Natural killer cell (primary cell): ENCODE measurements at regions not wholly inside any gene's neighbourhood (a gene's known extent, or its start where the extent isn't known, plus 50 kb on each side); places are given as distances from the start of the nearest gene placed in this dataset.

Experiments used
- ATAC-seq, 3 donors: fragments of 150-1000 bp in 2 of 3; fragments of 200-7000 bp in 1 of 3; cut with Tn5 transposase; 1 replicate in 1 of 3; 2 replicates in 2 of 3; pipeline ENCODE4 v1.10.0; 2021; ENCODE audit warnings: mild to moderate bottlenecking in 2 of 3, moderate library complexity in 2 of 3
- DNase-seq, 2 donors: peaks; one replicate each; pipeline versions ENCODE4 v3.0.0 to v3.0.0-alpha.2; 2013 to 2021; ENCODE audit warnings: mixed read lengths in 1 of 2
- H3K27ac ChIP-seq: one replicate; pipeline ENCODE4 v1.5.1; 2013; ENCODE audit warnings: mild to moderate bottlenecking, low read length
- H3K27me3 ChIP-seq: one replicate; pipeline ENCODE4 v1.6.1; 2013; ENCODE audit warnings: low read length; ENCODE audit not compliant: control insufficient read depth, insufficient read depth
- H3K36me3 ChIP-seq: one replicate; pipeline ENCODE4 v1.6.1; 2013; ENCODE audit warnings: low read length; ENCODE audit not compliant: control insufficient read depth, insufficient read depth
- H3K4me1 ChIP-seq: one replicate; pipeline ENCODE4 v1.6.1; 2013; ENCODE audit warnings: low read length; ENCODE audit not compliant: control insufficient read depth, insufficient read depth
- H3K4me3 ChIP-seq: one replicate; pipeline ENCODE4 v1.5.1; 2013; ENCODE audit warnings: low read length
- H3K9me3 ChIP-seq: one replicate; pipeline ENCODE4 v1.6.1; 2013; ENCODE audit warnings: low read length; ENCODE audit not compliant: control insufficient read depth, insufficient read depth
- H3K27ac Mint-ChIP-seq, 2 donors: one replicate each; pipeline ENCODE4 v1.8.0; 2022; ENCODE audit warnings: mild to moderate bottlenecking in 2 of 2, mixed read lengths in 2 of 2, moderate library complexity in 1 of 2
- H3K27me3 Mint-ChIP-seq, 2 donors: one replicate each; pipeline ENCODE4 v1.8.0; 2022; ENCODE audit warnings: low read depth in 2 of 2, mixed read lengths in 2 of 2
- H3K36me3 Mint-ChIP-seq: one replicate; pipeline ENCODE4 v1.8.0; 2022; ENCODE audit warnings: mixed read lengths
- H3K4me1 Mint-ChIP-seq, 2 donors: one replicate each; pipeline ENCODE4 v1.8.0; 2022; ENCODE audit warnings: mixed read lengths in 2 of 2
- H3K4me3 Mint-ChIP-seq: one replicate; pipeline ENCODE4 v1.8.0; 2022; ENCODE audit warnings: mild to moderate bottlenecking, moderate library complexity, mixed read lengths
- H3K9me3 Mint-ChIP-seq, 2 donors: one replicate each; pipeline ENCODE4 v1.8.0; 2022; ENCODE audit warnings: mixed read lengths in 2 of 2
- CTCF ChIP-seq: fragments of 200-600 bp; IDR thresholded peaks from one replicate; pipeline ENCODE4 v1.8.0; 2022; ENCODE audit warnings: antibody characterized with exemption
- WGBS: methylation state at CpG from one replicate; pipeline ENCODE4 v1.1.7; 2013; ENCODE audit warnings: missing lambda C conversion rate; ENCODE audit not compliant: insufficient coverage; 5-methylcytosine and 5-hydroxymethylcytosine counted together
- intact Hi-C: fragments of 100-400 bp; cut with micrococcal nuclease; formaldehyde crosslinking; loops from one replicate; pipeline ENCODE4 v1.14.2; 2022

GRCh38 chr20:20820785-20821483 lies 108.5 kb upstream of the RALGAPA2 start:
- no peaks in the 10 kb centered on the region for H3K36me3 ChIP-seq
- no peaks in the 10 kb centered on the region for H3K9me3 ChIP-seq
- H3K36me3 Mint-ChIP-seq = no peaks in the 10 kb centered on the region
- H3K27ac ChIP-seq = no peak overlapping the region
- no peak overlapping the region for H3K4me3 ChIP-seq
- DNase-seq (no peak), ATAC-seq (no peak)
- H3K9me3 Mint-ChIP-seq = no peaks in the 10 kb centered on the region
- H3K4me1 Mint-ChIP-seq = peaks cover 5 to 10% of the 10 kb centered on the region in 2 donors
- peaks cover 4% of the 10 kb centered on the region for H3K4me1 ChIP-seq
- H3K4me3 Mint-ChIP-seq = no peak overlapping the region
- peaks cover 7 to 14% of the 10 kb centered on the region in 2 donors for H3K27me3 Mint-ChIP-seq
- TF ChIP-seq CTCF = no peak
- 56% methylated on average over 6 of the region's 9 CpGs for WGBS
- no peak overlapping the region for H3K27ac Mint-ChIP-seq
- no peaks in the 10 kb centered on the region for H3K27me3 ChIP-seq
- intact Hi-C loops = loop anchor here (10.0 kb wide), 1 partner anchor 736 kb away; no protein-coding TSS in a partner anchor

DNA sequence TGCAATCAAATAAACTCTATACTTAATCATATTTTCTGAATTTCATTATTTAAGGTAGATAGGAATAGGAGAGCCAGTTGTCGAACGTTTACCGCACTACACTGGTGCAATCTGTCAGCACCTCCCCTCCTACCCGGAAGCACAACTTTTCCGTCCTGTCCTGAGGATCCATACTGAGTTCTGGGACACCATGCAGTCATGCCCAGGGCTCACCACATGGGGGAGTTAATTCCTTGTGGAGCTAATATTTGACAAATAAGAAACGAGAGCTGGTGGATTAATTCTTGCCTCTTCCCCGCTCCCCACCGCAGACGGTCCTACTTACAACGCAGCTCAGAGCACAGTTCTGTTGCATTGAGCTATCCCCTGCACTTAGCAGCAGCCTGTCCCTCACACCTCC lies 107.7 kb upstream of the RALGAPA2 start:
- Mint-ChIP-seq H3K4me3 (no peak overlapping the region), H3K4me1 (peaks cover 5 to 10% of the 10 kb centered on the region in 2 donors), H3K9me3 (no peaks in the 10 kb centered on the region), H3K27me3 (peaks cover 7 to 14% of the 10 kb centered on the region in 2 donors), H3K27ac (no peak overlapping the region), H3K36me3 (no peaks in the 10 kb centered on the region)
- Histone ChIP-seq H3K4me3 (no peak overlapping the region), H3K36me3 (no peaks in the 10 kb centered on the region), H3K4me1 (peaks cover 4% of the 10 kb centered on the region), H3K27ac (no peak overlapping the region), H3K9me3 (no peaks in the 10 kb centered on the region), H3K27me3 (no peaks in the 10 kb centered on the region)
- 91% methylated on average over 10 of the region's 10 CpGs for WGBS
- ATAC-seq = no peak
- no peak for TF ChIP-seq CTCF
- no peak for DNase-seq
- intact Hi-C loops = loop anchor here (10.0 kb wide), 1 partner anchor 735 kb away; no protein-coding TSS in a partner anchor

DNA sequence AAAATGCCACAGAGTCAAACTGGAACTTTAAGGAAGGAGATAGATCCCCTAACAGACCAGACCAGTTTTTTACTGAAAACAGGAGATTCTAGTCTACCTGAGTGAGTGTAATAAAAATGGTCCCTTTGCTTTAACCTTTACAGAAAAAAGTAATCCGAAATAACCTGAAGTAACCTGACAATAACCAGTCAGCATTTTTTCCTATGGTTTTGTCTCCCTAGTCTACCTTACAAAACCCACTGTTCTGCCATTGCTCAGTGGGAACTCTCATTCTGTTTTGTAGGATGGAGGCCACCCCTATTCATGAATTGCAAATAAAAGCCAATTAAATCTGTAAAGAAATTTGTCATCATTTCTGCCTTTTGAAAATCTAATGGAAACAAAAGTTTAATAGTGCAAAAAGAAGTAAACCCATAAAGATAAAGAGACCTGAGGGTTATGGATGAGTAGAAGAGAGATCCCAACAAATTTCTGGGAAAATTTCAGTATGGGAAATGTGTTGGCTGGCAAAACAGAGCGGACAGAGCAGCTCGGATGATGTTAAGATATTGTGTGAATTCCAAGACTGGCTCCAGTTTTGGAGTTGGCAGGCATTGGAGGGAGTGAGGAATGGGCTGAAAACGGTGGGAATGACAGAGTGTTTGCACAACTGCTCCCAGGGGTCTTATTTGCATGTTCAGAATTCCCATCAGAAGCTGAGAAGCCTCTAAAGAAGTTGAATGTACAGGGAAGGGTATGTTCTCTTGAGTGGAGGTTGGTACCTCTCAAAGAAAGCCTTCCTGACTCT lies 104.7 kb upstream of the RALGAPA2 start:
- H3K27ac Mint-ChIP-seq = no peak overlapping the region

More for the DNA sequence above, 104.7 kb upstream of the RALGAPA2 start:
- H3K36me3 Mint-ChIP-seq = no peaks in the 10 kb centered on the region
- Histone ChIP-seq H3K27me3 (no peaks in the 10 kb centered on the region), H3K9me3 (no peaks in the 10 kb centered on the region), H3K36me3 (no peaks in the 10 kb centered on the region), H3K27ac (no peak overlapping the region), H3K4me1 (no peaks in the 10 kb centered on the region), H3K4me3 (no peak overlapping the region)
- peaks cover 0 to 3% of the 10 kb centered on the region in 2 donors for H3K27me3 Mint-ChIP-seq
- H3K4me1 Mint-ChIP-seq = peaks cover 0 to 4% of the 10 kb centered on the region in 2 donors
- no peak overlapping the region for H3K4me3 Mint-ChIP-seq
- intact Hi-C loops = no loop called here
- no peaks in the 10 kb centered on the region for H3K9me3 Mint-ChIP-seq
- DNase-seq (no peak), ATAC-seq (no peak)
- TF ChIP-seq CTCF = no peak
- WGBS = 80% methylated on average over 4 of the region's 4 CpGs
